ENCODE measurements at regions not wholly inside any gene's neighbourhood (a gene's known extent, or its start where the extent isn't known, plus 50 kb on each side); places are given as distances from the start of the nearest gene placed in this dataset.

- FAIRE-seq, result no peak
Measured at GRCh38 chr6:224350-224749, 67.9 kb upstream of the DUSP22 start.

GRCh38 chr6:225121-225721, 67.1 kb upstream of the DUSP22 start:
- FAIRE-seq, result peak; percentile 94
- 0 out of 2 replicates have a peak, but pooled peaks have one; percentile 13 for TF ChIP-seq POLR2AphosphoS5 (IDR thresholded peaks at IDR 0.05; ENCODE audit: low read depth, low read length)
- peak; percentile 17; the same call in 1 of the 2 replicates for TF ChIP-seq TAF1 (IDR thresholded peaks at IDR 0.05; ENCODE audit: low read depth, low read length)
- TF ChIP-seq POLR2A (IDR thresholded peaks at IDR 0.05; ENCODE audit: low read depth, low read length), result peak; percentile 58; the same call in 1 of the 2 replicates
- TF ChIP-seq SPI1 (IDR thresholded peaks at IDR 0.05; ENCODE audit: low read depth, low read length), result peak; percentile 82
- TF ChIP-seq PAX5 (IDR thresholded peaks at IDR 0.05; ENCODE audit: insufficient read depth, low read length, severe bottlenecking), result peak; percentile 44
- peak; percentile 53 for TF ChIP-seq POU2F2 (IDR thresholded peaks at IDR 0.05; ENCODE audit: low read depth, low read length)
- no peak for DNase-seq (ENCODE audit: insufficient read length, low spot score)

More at GRCh38 chr6:224350-224749, 67.9 kb upstream of the DUSP22 start:
- TF ChIP-seq TAF1 (IDR thresholded peaks at IDR 0.05; ENCODE audit: low read depth, low read length) (no peak), POLR2AphosphoS5 (IDR thresholded peaks at IDR 0.05; ENCODE audit: low read depth, low read length) (no peak), PAX5 (IDR thresholded peaks at IDR 0.05; ENCODE audit: insufficient read depth, low read length, severe bottlenecking) (no peak), POLR2A (IDR thresholded peaks at IDR 0.05; ENCODE audit: low read depth, low read length) (no peak), POU2F2 (IDR thresholded peaks at IDR 0.05; ENCODE audit: low read depth, low read length) (no peak), SPI1 (IDR thresholded peaks at IDR 0.05; ENCODE audit: low read depth, low read length) (no peak)
- DNase-seq (ENCODE audit: insufficient read length, low spot score), result no peak

GRCh38 chr6:225907-226306, 66.4 kb upstream of the DUSP22 start:
- no peak for FAIRE-seq
- no peak for DNase-seq (ENCODE audit: insufficient read length, low spot score)
- TF ChIP-seq POLR2AphosphoS5 (IDR thresholded peaks at IDR 0.05; ENCODE audit: low read depth, low read length) (no peak; the same call in 1 of the 2 replicates), SPI1 (IDR thresholded peaks at IDR 0.05; ENCODE audit: low read depth, low read length) (no peak), TAF1 (IDR thresholded peaks at IDR 0.05; ENCODE audit: low read depth, low read length) (no peak), PAX5 (IDR thresholded peaks at IDR 0.05; ENCODE audit: insufficient read depth, low read length, severe bottlenecking) (no peak), POU2F2 (IDR thresholded peaks at IDR 0.05; ENCODE audit: low read depth, low read length) (no peak), POLR2A (IDR thresholded peaks at IDR 0.05; ENCODE audit: low read depth, low read length) (no peak)

- DNase-seq (ENCODE audit: insufficient read length, low spot score) (no peak), FAIRE-seq (no peak)
- TF ChIP-seq POLR2A (IDR thresholded peaks at IDR 0.05; ENCODE audit: low read depth, low read length) (no peak), PAX5 (IDR thresholded peaks at IDR 0.05; ENCODE audit: insufficient read depth, low read length, severe bottlenecking) (no peak), POLR2AphosphoS5 (IDR thresholded peaks at IDR 0.05; ENCODE audit: low read depth, low read length) (no peak), TAF1 (IDR thresholded peaks at IDR 0.05; ENCODE audit: low read depth, low read length) (no peak), SPI1 (IDR thresholded peaks at IDR 0.05; ENCODE audit: low read depth, low read length) (no peak), POU2F2 (IDR thresholded peaks at IDR 0.05; ENCODE audit: low read depth, low read length) (0 out of 2 replicates have a peak, but pooled peaks have one; percentile 48)
Measured at GRCh38 chr6:226516-227073, 65.7 kb upstream of the DUSP22 start.

- TF ChIP-seq POU2F2 (IDR thresholded peaks at IDR 0.05; ENCODE audit: low read depth, low read length), result peak; percentile 90; the same call in 1 of the 2 replicates
- TF ChIP-seq POLR2A (IDR thresholded peaks at IDR 0.05; ENCODE audit: low read depth, low read length), result no peak
- no peak for TF ChIP-seq TAF1 (IDR thresholded peaks at IDR 0.05; ENCODE audit: low read depth, low read length)
- TF ChIP-seq PAX5 (IDR thresholded peaks at IDR 0.05; ENCODE audit: insufficient read depth, low read length, severe bottlenecking), result peak; percentile 10
- TF ChIP-seq POLR2AphosphoS5 (IDR thresholded peaks at IDR 0.05; ENCODE audit: low read depth, low read length), result 0 out of 2 replicates have a peak, but pooled peaks have one; percentile 2
- 0 out of 2 replicates have a peak, but pooled peaks have one; percentile 5 for TF ChIP-seq SPI1 (IDR thresholded peaks at IDR 0.05; ENCODE audit: low read depth, low read length)
- FAIRE-seq, result peak; percentile 94
- no peak for DNase-seq (ENCODE audit: insufficient read length, low spot score)
Measured at GRCh38 chr6:227074-227782, 65.1 kb upstream of the DUSP22 start.

- peak; percentile 35 for FAIRE-seq
- DNase-seq (ENCODE audit: insufficient read length, low spot score), result no peak
- TF ChIP-seq POLR2AphosphoS5 (IDR thresholded peaks at IDR 0.05; ENCODE audit: low read depth, low read length), result peak; percentile 56; the same call in 1 of the 2 replicates
- no peak for TF ChIP-seq POU2F2 (IDR thresholded peaks at IDR 0.05; ENCODE audit: low read depth, low read length)
- TF ChIP-seq PAX5 (IDR thresholded peaks at IDR 0.05; ENCODE audit: insufficient read depth, low read length, severe bottlenecking), result no peak
- TF ChIP-seq SPI1 (IDR thresholded peaks at IDR 0.05; ENCODE audit: low read depth, low read length), result no peak
- peak; percentile 19; the same call in 1 of the 2 replicates for TF ChIP-seq TAF1 (IDR thresholded peaks at IDR 0.05; ENCODE audit: low read depth, low read length)
Measured at GRCh38 chr6:227812-228338, 64.4 kb upstream of the DUSP22 start.

GRCh38 chr6:228881-229651, 63.2 kb upstream of the DUSP22 start:
- DNase-seq (ENCODE audit: insufficient read length, low spot score) (no peak), FAIRE-seq (peak; percentile 91)
- TF ChIP-seq SPI1 (IDR thresholded peaks at IDR 0.05; ENCODE audit: low read depth, low read length) (no peak), POU2F2 (IDR thresholded peaks at IDR 0.05; ENCODE audit: low read depth, low read length) (peak; percentile 86), POLR2AphosphoS5 (IDR thresholded peaks at IDR 0.05; ENCODE audit: low read depth, low read length) (no peak), PAX5 (IDR thresholded peaks at IDR 0.05; ENCODE audit: insufficient read depth, low read length, severe bottlenecking) (peak; percentile 40), TAF1 (IDR thresholded peaks at IDR 0.05; ENCODE audit: low read depth, low read length) (peak; percentile 31; the same call in 1 of the 2 replicates)

GRCh38 chr6:231779-232178, 60.5 kb upstream of the DUSP22 start:
- peak; percentile 43 for FAIRE-seq
- 0 out of 2 replicates have a peak, but pooled peaks have one; percentile 30 for TF ChIP-seq TAF1 (IDR thresholded peaks at IDR 0.05; ENCODE audit: low read depth, low read length)
- no peak for TF ChIP-seq POLR2AphosphoS5 (IDR thresholded peaks at IDR 0.05; ENCODE audit: low read depth, low read length)
- no peak for TF ChIP-seq PAX5 (IDR thresholded peaks at IDR 0.05; ENCODE audit: insufficient read depth, low read length, severe bottlenecking)
- peak; percentile 51; the same call in 1 of the 2 replicates for TF ChIP-seq POU2F2 (IDR thresholded peaks at IDR 0.05; ENCODE audit: low read depth, low read length)
- peak; percentile 32; the same call in 1 of the 2 replicates for TF ChIP-seq SPI1 (IDR thresholded peaks at IDR 0.05; ENCODE audit: low read depth, low read length)
- TF ChIP-seq POLR2A (IDR thresholded peaks at IDR 0.05; ENCODE audit: low read depth, low read length), result no peak
- no peak for DNase-seq (ENCODE audit: insufficient read length, low spot score)

Data from GM12891 (cell line).